Gastrocnemius medialis (tissue), 4 donors: ENCODE measurements at regions not wholly inside any gene's neighbourhood (a gene's known extent, or its start where the extent isn't known, plus 50 kb on each side); places are given as distances from the start of the nearest gene placed in this dataset.

ENCODE experiments used
- ATAC-seq, 2 donors: fragments of 150-250 bp; one replicate each; pipeline ENCODE4 v1.9.1; 2016
- DNase-seq, 2 donors: peaks; one replicate each; pipeline ENCODE4 v3.0.0-alpha.2; 2019
- H3K27ac ChIP-seq, 4 donors: fragments of 200-600 bp; sonication (generic); 1 replicate in 1 of 4; 2 replicates in 3 of 4; pipeline ENCODE4 v1.5.1; 2016 to 2018; ENCODE audit warnings: mild to moderate bottlenecking in 2 of 4, moderate library complexity in 1 of 4
- H3K27me3 ChIP-seq, 3 donors: fragments of 200-600 bp; sonication (generic) in 2 of 3; 1 replicate in 1 of 3; 2 replicates in 2 of 3; pipeline versions ENCODE4 v1.5.1 to v1.6.0; 2016 to 2019; ENCODE audit warnings: mild to moderate bottlenecking in 1 of 3, moderate library complexity in 1 of 3
- H3K36me3 ChIP-seq, 2 donors: fragments of 200-600 bp; sonication (generic) in 1 of 2; one replicate each; pipeline ENCODE4 v1.5.1; 2017 to 2018
- H3K4me1 ChIP-seq, 2 donors: fragments of 200-600 bp; sonication (generic) in 1 of 2; one replicate each; pipeline ENCODE4 v1.5.1; 2016 to 2017; ENCODE audit warnings: mild to moderate bottlenecking in 2 of 2
- H3K4me3 ChIP-seq, 4 donors: fragments of 200-600 bp; sonication (generic) in 3 of 4; 1 replicate in 1 of 4; 2 replicates in 3 of 4; pipeline ENCODE4 v1.5.1; 2016 to 2019; ENCODE audit warnings: mild to moderate bottlenecking in 2 of 4
- H3K9me3 ChIP-seq, 3 donors: fragments of 200-600 bp; sonication (generic) in 2 of 3; 1 replicate in 1 of 3; 2 replicates in 2 of 3; pipeline ENCODE4 v1.5.1; 2016 to 2019
- POLR2A ChIP-seq, 2 donors: fragments of 450-650 bp; IDR thresholded peaks; one replicate each; pipeline ENCODE4 v1.6.1; 2017; ENCODE audit warnings: antibody characterized with exemption in 2 of 2, mild to moderate bottlenecking in 2 of 2, moderate library complexity in 2 of 2
- in situ Hi-C, 4 donors: fragments of 200-750 bp; cut with MboI; loops; one replicate each; pipeline versions ENCODE4 v1.15.0 to v1.8.0; 2017; ENCODE audit warnings: low sequenced_read_pairs in 4 of 4
- intact Hi-C: fragments of 100-400 bp; cut with DNase I; formaldehyde crosslinking; loops from one replicate; pipeline ENCODE4 v1.15.1; 2023; ENCODE audit warnings: low total_unique reads
- TF ChIP-seq, protein P1 (sequence below), 5 experiments: fragments of 450-650 bp in 3 of 5; fragments of 200-600 bp in 2 of 5; sonication (generic) in 2 of 5; IDR thresholded peaks in 4 of 5; conservative IDR thresholded peaks in 1 of 5; 1 replicate in 4 of 5; 2 replicates in 1 of 5; pipeline ENCODE4 v1.5.1; 2016 to 2019; ENCODE audit warnings: antibody characterized with exemption in 5 of 5, mild to moderate bottlenecking in 3 of 5, moderate library complexity in 3 of 5

DNA sequence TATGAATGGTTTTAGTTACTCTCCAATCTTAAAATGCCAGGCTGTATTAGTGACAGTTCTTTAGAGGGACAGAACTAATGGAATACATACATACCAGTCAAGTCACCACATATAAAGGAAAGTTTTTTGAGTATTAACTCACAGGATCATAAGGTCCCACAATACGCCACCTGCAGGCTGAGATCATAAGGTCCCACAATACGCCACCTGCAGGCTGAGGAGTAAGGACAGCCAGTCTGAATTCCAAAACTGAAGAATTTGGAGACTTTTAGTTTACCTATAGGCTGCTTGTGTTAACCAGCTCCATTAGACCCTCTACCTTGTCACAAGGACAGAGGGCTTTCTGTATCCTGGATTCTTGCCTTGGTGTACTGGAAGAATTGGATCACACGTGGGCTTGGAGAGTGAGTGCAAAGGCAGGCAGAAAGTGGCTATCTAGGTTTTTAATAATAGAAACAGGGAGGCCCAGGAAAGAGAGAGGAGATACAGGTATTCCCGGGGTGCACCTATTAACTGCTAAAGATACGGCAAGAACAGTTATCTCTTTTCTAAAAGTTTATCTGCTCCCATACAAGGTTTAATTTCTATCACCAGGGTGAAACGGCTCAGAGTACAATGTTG is 234.9 kb upstream of the CYRIA start:
- no peaks in the 10 kb centered on the region for H3K9me3 ChIP-seq
- ATAC-seq (no peak), DNase-seq (no peak)
- no peak overlapping the region for H3K4me3 ChIP-seq
- intact Hi-C loops (no loop called here), in situ Hi-C loops (no loop called here)
- no peak overlapping the region for H3K27ac ChIP-seq
- no peaks in the 10 kb centered on the region for H3K27me3 ChIP-seq
- H3K36me3 ChIP-seq, result no peaks in the 10 kb centered on the region
- no peaks in the 10 kb centered on the region for H3K4me1 ChIP-seq
- TF ChIP-seq, protein P1, sequence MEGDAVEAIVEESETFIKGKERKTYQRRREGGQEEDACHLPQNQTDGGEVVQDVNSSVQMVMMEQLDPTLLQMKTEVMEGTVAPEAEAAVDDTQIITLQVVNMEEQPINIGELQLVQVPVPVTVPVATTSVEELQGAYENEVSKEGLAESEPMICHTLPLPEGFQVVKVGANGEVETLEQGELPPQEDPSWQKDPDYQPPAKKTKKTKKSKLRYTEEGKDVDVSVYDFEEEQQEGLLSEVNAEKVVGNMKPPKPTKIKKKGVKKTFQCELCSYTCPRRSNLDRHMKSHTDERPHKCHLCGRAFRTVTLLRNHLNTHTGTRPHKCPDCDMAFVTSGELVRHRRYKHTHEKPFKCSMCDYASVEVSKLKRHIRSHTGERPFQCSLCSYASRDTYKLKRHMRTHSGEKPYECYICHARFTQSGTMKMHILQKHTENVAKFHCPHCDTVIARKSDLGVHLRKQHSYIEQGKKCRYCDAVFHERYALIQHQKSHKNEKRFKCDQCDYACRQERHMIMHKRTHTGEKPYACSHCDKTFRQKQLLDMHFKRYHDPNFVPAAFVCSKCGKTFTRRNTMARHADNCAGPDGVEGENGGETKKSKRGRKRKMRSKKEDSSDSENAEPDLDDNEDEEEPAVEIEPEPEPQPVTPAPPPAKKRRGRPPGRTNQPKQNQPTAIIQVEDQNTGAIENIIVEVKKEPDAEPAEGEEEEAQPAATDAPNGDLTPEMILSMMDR (IDR thresholded peaks at IDR 0.05 in 4 of 5, conservative IDR thresholded peaks at IDR 0.05 in 1 of 5), result no peak
- TF ChIP-seq POLR2A (IDR thresholded peaks at IDR 0.05), result no peak

DNA sequence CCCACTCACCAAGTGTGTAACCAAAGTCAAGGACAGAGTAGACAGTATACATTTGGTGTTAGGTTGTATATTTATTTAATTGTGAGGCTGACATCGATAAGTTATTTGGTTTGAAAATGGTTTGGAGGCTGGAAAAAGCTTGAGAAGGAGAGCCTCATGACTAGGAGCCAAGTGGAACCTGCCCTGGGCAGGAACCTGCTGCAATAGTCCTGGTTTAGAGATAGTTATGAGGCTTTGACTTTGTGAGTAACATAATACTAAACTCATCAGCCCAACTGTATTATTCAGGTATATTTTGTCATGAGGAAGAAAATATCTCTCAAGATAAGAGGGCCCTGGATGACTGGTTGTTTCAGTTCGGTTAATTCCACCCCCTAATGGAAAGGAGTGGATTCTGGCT is 234.3 kb upstream of the CYRIA start:
- intact Hi-C loops, result no loop called here
- Histone ChIP-seq H3K4me1 (no peaks in the 10 kb centered on the region), H3K36me3 (no peaks in the 10 kb centered on the region), H3K9me3 (no peaks in the 10 kb centered on the region), H3K27ac (no peak overlapping the region), H3K4me3 (no peak overlapping the region), H3K27me3 (no peaks in the 10 kb centered on the region)
- in situ Hi-C loops, result no loop called here
- TF ChIP-seq POLR2A (IDR thresholded peaks at IDR 0.05), result no peak
- TF ChIP-seq, protein P1 (IDR thresholded peaks at IDR 0.05 in 4 of 5, conservative IDR thresholded peaks at IDR 0.05 in 1 of 5), result no peak
- DNase-seq, result no peak
- ATAC-seq, result no peak

DNA sequence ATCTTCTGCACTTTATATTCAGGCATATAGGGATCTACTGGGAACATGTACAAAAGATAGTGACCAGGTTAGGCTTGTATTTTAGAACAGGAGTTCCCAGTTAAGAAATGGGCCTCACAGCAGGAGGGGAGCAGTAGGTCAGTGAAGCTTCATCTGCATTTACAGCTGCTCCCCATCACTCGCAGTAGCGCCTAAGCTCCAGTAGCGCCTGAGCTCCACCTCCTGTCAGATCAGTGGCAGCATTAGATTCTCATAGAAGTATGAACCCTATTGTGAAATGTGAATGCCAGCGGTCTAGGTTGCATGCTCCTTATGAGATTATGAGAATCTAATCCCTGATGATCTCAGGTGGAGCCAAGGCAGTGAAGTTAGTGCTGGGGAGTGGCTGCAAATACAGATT is 224.4 kb upstream of the CYRIA start:
- in situ Hi-C loops (no loop called here), intact Hi-C loops (no loop called here)
- DNase-seq (no peak), ATAC-seq (no peak)
- Histone ChIP-seq H3K4me3 (no peak overlapping the region), H3K27ac (no peak overlapping the region), H3K36me3 (no peaks in the 10 kb centered on the region), H3K4me1 (no peaks in the 10 kb centered on the region), H3K9me3 (no peaks in the 10 kb centered on the region), H3K27me3 (no peaks in the 10 kb centered on the region)
- no peak for TF ChIP-seq POLR2A (IDR thresholded peaks at IDR 0.05)
- TF ChIP-seq, protein P1 (IDR thresholded peaks at IDR 0.05 in 4 of 5, conservative IDR thresholded peaks at IDR 0.05 in 1 of 5), result no peak

DNA sequence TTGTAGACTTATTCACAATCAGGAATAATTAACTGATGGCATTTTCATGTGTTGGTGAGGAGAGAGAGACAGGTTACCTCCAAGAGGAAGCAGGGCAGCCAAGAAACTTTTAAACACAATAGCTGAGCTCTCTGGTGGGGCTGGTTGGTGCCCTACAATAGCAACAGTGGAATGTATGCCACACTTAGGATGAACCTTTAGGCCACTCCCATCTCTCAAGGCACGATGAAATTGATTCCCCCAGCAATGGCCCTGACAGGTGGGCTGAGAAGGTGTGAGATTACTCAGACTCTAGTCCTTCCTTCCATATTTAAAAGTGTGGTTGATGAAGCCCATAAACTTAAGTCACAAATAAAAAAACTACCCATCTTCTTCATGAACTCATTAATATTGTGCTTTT is 219.4 kb upstream of the CYRIA start:
- intact Hi-C loops (no loop called here), in situ Hi-C loops (no loop called here)
- Histone ChIP-seq H3K36me3 (no peaks in the 10 kb centered on the region), H3K27ac (no peak overlapping the region), H3K9me3 (no peaks in the 10 kb centered on the region), H3K27me3 (no peaks in the 10 kb centered on the region), H3K4me1 (no peaks in the 10 kb centered on the region), H3K4me3 (no peak overlapping the region)
- no peak for ATAC-seq
- TF ChIP-seq POLR2A (IDR thresholded peaks at IDR 0.05), result no peak
- TF ChIP-seq, protein P1 (IDR thresholded peaks at IDR 0.05 in 4 of 5, conservative IDR thresholded peaks at IDR 0.05 in 1 of 5), result no peak
- no peak for DNase-seq

DNA sequence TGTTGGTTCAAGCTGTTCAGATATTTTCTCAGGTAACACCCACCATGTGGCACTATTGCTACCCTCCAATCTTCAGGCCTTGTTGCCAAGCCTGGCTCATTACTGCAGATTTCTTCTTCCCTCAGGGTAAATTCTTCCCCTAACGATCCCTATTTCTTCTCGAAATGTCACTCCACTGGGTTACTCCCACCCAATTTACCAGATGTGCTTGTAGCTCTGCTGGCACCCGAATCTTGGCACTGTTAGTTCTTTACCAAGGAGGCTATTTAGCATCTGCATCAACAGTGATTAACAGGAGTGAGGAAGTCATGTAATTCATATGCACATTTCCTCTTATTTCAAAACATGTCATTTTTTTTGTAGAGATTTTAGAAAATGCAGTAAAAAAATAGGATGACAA is 217.1 kb upstream of the CYRIA start:
- intact Hi-C loops, result no loop called here
- no peaks in the 10 kb centered on the region for H3K27me3 ChIP-seq
- H3K27ac ChIP-seq, result no peak overlapping the region
- TF ChIP-seq POLR2A (IDR thresholded peaks at IDR 0.05), result no peak
- TF ChIP-seq, protein P1 (IDR thresholded peaks at IDR 0.05 in 4 of 5, conservative IDR thresholded peaks at IDR 0.05 in 1 of 5), result no peak
- DNase-seq (no peak), ATAC-seq (no peak)
- H3K4me3 ChIP-seq, result no peak overlapping the region
- H3K36me3 ChIP-seq, result no peaks in the 10 kb centered on the region
- no peaks in the 10 kb centered on the region for H3K4me1 ChIP-seq
- in situ Hi-C loops, result no loop called here
- H3K9me3 ChIP-seq, result no peaks in the 10 kb centered on the region
